Kidney tubule cell (primary cell): ENCODE measurements at regions not wholly inside any gene's neighbourhood (a gene's known extent, or its start where the extent isn't known, plus 50 kb on each side); places are given as distances from the start of the nearest gene placed in this dataset.
"Not testable (repeated sequence)": the region's sequence is repeated elsewhere in the genome, so short reads cannot be mapped to it uniquely, and the experiment has no call there.

ENCODE experiments used
- DNase-seq: peaks from one replicate; pipeline ENCODE4 v3.0.0-alpha.2; 2018; ENCODE audit warnings: low spot score

DNA sequence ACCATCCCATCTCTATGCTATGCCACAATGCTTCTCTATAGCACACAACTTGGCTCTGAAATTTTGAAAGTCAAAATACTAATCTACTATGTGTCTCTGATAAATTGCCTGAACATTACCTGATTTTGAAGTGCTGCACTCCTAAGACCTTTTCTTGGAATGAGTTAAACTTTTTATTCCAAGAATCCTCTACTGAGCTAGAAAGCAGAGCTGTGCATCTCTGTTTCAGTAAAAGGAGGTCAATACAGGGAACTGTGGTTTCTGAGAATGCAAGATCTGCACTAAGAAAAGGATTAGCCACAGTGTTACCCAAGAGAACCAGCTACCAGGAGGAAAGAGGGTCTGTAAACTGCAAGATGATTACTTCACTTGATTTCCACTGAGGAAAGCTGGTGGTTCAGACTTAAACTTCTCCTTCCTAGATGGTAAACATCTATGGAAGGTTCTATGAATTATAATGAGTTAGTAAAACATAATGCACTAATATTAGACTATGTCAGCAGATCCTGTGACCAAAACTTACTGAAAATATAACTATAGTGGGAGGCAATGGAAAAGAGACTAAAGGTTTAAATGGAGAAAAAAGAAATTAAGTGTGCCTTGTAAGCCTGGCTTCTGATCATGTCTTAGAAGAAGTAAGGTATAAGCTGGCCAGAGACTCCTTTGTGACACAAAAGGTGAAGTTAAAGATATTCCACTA lies 588.0 kb upstream of the DEFB115 start:
- DNase-seq, result not testable (repeated sequence)

DNA sequence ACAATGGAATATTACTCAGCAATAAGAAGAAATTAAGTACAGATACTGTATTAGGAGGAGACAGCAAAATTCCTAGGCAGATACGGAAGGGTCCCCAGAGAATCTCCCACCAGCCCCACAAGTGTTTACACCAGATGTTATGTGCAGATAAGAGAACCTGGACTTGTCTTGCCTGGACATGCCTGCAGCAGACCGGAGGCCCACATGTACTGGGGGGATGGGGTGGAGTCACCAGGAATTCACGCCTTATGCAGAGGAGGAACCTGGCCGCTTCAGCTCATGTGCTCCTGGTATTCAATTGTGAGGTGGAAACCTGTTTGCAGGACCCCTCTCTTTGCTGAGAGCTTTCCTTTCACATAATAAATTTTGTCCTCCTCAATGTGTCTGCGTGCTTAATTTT lies 586.3 kb upstream of the DEFB115 start:
- not testable (repeated sequence) for DNase-seq

DNA sequence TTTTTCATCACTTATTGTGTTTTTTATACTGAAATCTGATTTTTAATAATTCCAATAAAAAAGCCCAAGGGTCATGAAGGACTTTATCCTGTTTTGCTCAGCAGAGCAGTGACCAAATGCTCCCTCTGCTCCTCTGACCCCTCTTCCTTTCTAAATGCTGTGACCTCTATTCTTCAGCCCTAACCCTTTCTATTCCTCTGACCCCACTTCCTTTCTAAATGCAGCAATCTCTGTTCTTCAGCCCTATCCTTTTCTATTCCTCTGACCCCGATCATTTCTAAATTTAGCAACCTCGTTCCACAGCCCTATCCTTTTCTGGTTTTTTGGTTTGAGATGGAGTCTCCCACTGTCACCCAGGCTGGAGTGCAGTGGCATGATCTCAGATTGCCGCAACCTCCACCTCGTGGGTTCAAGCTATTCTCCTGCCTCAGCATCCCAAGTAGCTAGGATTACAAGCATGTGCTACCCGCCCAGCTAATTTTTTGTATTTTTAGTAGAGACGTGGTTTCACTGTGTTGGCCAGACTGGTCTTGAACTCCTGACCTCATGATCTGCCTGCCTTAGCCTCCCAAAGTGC lies 581.4 kb upstream of the DEFB115 start:
- DNase-seq, result not testable (repeated sequence)

DNA sequence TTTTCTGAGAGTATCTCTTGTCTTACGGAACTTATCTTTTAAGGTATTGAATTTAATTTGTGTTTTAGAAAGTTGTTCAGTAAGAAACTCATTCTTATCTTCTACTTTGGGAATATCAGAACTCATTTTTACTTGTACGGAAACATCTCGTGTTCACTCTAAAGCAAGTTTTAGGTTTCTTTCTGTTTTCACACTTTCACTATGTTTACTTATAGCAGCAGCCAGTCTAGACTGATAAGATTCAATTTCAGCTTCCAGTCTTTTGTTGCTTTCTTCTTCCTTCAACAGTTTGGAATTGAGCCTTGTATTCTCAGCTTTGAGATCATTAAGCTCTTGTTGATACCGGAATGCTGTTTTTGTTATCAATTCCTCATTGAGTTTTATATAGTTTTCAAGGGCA lies 575.2 kb upstream of the DEFB115 start:
- DNase-seq, result not testable (repeated sequence)

DNA sequence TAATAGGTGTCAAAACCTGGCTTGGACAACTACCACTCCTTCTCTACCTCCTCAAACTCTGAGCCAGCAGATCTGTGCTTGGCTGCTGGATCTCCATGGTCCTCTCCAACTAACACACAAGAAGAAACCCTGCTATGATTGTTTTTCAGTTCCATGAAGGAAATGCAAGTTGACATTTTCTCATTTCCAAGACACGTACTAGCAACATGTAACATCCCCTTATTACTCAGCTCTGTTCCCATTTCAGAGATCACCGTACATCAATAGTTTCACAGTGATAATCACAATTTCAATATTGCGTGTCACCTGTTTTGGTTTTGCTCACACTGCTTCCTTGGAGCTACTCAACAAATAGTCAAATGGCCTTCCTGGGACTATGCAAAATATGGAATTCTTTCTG lies 544.6 kb upstream of the DEFB115 start:
- not testable (repeated sequence) for DNase-seq

DNA sequence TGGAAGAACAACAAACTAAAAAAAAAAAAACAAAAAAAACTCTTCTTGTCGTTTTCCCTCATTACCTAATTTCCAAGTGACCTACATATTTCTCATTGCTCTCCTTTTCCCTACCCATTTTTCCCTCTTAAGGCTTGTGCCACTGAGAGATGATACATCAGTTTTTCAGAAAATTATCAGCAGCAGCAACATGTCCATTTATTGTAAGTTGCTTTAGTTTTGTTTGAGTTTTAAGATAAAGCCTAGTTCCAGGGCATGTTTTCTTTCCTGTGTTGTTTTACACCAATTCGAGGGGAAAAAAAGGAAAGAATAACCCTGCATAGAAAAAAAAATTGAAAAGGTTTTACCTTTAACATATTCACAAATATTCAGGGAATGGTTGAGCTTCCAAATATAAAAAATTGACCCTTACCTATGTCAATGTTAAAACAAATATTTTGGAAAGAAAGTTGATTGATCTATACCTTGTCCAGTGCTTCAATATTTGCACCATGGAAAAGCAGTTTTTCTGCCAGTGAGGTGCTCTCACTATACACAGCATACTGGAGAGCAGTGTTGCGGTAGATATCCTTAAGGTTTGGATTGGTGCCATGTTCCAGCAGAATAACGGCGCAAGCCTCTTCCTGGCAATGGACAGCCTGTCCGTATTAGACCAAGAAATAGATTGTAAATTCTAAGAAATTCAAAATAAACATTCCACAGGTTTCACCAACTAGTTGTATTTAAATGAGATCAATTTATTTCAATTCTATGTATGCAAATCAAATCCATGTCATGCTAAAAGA lies 537.9 kb upstream of the DEFB115 start:
- DNase-seq, result not testable (repeated sequence)

DNA sequence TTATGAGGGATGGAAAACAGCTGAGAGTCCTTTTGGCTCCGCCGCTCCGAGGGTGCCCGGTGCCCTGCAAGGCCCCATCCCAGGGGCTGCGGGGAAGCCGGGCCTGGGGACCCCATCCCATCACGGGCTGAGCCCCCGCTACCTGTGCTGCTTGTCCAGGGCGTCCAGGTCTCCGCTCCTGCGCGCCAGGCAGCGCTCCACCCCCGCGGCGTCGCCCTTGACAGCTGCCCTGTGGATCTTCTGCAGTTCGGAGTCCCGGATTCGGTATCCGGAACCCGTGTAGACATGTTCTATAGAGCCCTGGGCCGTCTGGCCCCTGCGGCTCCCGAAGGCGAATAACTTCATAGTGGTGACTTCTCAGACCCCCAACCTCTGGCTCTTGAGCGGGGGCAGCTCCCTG lies 534.0 kb upstream of the DEFB115 start:
- DNase-seq, result not testable (repeated sequence)

DNA sequence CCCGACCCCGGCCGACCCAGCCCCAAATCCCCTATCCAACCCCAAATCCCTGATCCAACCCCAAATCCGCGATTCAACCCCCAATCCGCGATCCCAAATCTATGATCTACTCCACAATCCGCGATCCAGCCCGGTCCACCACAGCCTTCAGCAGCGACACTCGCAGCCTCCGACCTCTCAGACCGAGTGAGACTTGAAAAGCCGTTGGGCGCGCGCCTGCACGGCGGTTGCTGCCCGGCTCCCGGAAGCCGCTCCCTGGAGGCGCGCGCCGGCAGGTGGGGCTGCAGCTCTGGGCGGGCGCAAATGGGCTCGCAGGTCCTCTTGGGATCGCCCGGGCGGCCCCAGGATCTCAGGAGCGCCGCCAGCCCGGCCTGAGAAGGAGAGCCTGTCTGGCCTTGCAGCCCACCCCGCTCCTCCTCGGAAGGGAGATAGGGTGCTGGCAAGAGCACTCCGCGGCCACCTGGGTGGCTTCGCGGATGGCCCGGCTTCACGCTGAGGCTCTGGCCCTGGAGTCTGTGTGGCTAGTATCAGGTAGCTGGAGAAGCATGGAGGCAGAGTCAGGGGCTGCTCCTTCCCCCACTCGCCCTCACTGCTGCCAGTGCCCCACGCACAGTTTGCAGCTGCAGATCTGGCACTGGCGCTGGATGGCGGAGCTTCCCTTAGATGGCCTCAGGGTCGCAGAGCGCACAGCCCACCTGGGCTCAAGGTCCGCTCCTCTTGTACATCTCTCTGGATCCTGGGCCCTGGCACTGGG lies 533.4 kb upstream of the DEFB115 start:
- DNase-seq, result peak; percentile 62

DNA sequence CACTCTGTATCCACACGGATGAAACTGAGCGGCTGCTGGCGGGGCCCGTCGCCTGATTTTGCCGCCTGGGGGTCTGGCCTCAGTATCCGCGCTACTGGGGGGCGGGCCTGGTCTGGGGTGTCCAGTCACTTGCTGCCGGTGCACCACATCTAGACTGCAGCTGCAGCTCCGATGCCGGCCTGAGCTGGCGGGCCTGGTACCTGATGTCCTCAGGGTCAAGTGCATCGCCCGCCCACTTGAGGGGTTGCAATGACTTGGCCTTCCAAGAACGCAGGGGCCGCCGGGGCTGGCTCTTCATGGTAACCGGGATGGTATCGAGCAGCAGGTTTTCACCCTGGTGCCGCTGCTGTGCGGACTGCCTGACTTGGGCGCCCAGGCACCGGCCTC lies 532.8 kb upstream of the DEFB115 start:
- DNase-seq, result not testable (repeated sequence)

DNA sequence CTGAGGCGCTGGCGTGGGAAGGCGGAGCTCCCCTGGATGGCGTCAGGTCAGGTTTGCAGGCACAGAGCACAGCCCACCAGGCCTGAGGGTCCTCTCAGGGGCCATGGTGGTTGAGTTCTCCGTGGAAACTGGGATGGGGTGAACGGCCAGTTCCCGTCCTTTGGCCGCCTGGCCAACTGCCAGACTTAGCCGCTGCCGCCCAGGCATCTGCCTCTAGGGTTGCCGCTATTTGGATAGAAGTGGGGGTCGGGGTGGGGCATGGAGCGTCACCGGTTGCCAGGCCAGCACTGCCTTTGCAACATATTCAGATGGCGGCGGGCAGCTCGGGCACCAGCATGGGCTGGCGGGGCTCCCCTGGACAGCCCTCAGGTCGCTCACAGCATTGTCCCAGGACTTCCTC lies 532.3 kb upstream of the DEFB115 start:
- not testable (repeated sequence) for DNase-seq

DNA sequence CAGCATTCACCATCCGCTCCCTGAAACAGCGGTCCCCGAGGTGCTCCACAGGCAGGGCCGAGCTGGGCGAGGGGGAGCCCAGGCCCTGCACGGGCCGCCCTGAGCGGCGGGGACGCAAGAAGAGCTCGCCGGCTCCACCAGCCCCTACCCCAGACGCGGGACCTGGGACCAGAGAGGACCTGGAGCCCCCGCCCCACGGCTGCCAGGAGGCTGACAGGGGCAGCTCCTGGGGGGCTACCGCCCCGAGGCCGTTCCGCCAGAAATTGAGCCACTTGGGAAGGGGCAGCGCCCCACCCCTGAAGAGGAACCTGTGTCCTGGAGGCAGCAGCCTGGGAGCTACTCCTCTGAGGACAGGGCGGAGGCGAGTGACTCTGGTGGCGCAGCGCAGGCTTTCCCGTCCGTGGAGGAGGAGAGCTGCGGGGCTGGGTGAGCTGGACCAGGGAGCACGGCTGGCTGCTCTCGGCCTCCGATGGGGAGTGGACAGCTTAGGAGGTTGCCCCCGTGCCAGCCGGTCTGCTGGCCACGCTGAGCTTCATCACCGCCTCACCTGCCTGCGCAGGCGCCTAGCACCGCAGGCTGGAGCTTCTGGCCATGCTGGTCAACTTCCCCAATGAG lies 529.1 kb upstream of the DEFB115 start:
- DNase-seq, result not testable (repeated sequence)
